ENCODE measurements at regions not wholly inside any gene's neighbourhood (a gene's known extent, or its start where the extent isn't known, plus 50 kb on each side); places are given as distances from the start of the nearest gene placed in this dataset.

GRCh38 chr1:177811429-177811828, 158.4 kb downstream of the SEC16B start:
- Histone ChIP-seq H3K4me2 (ENCODE audit: low read length) (no peak overlapping the region), H4K20me1 (ENCODE audit: insufficient read depth, low read length) (no peaks in the 10 kb centered on the region), H3K36me3 (ENCODE audit: insufficient read depth, low read length) (no peaks in the 10 kb centered on the region), H3K4me1 (ENCODE audit: insufficient read depth, low read length, poor library complexity, severe bottlenecking) (no peaks in the 10 kb centered on the region), H3K4me3 (ENCODE audit: low read depth, low read length, poor library complexity, severe bottlenecking) (no peak overlapping the region), H3K9me3 (ENCODE audit: low read length) (no peaks in the 10 kb centered on the region), H3K9me2 (ENCODE audit: insufficient read depth, low read length) (no peaks in the 10 kb centered on the region), H3K27ac (ENCODE audit: low read depth, low read length, poor library complexity, severe bottlenecking) (no peak overlapping the region), H2AFZ (ENCODE audit: low read length) (no peak overlapping the region), H3K79me2 (ENCODE audit: insufficient read depth, low read depth, low read length) (no peaks in the 10 kb centered on the region)
- intact Hi-C loops (cut with micrococcal nuclease; ENCODE audit: unreplicated experiment) = no loop called here
- no peak for DNase-seq (ENCODE audit: low spot score)
- ChIA-PET POLR2A (interaction anchor here (0.6 to 0.7 kb wide), 2 partner anchors 269 to 663 kb away, joined by 3 read pairs; no protein-coding TSS in a partner anchor), CTCF (ENCODE audit: unreplicated experiment) (no interaction called here)
- no TSS peak for BruUV-seq (replicated peaks)
- TF ChIP-seq EZH2phosphoT487 (IDR thresholded peaks at IDR 0.05; ENCODE audit: borderline replicate concordance, low read depth, low read length) (no peak), CTCF (conservative IDR thresholded peaks at IDR 0.05; ENCODE audit: low read length) (no peak)

GRCh38 chr1:177809819-177810218, 160.0 kb downstream of the SEC16B start:
- intact Hi-C loops (cut with micrococcal nuclease; ENCODE audit: unreplicated experiment) = no loop called here
- ChIA-PET CTCF (ENCODE audit: unreplicated experiment) (no interaction called here), POLR2A (no interaction called here)
- Histone ChIP-seq H3K36me3 (ENCODE audit: insufficient read depth, low read length) (no peaks in the 10 kb centered on the region), H3K27ac (ENCODE audit: low read depth, low read length, poor library complexity, severe bottlenecking) (no peak overlapping the region), H3K4me1 (ENCODE audit: insufficient read depth, low read length, poor library complexity, severe bottlenecking) (no peaks in the 10 kb centered on the region), H4K20me1 (ENCODE audit: insufficient read depth, low read length) (no peaks in the 10 kb centered on the region), H3K4me3 (ENCODE audit: low read depth, low read length, poor library complexity, severe bottlenecking) (no peak overlapping the region), H3K9me3 (ENCODE audit: low read length) (no peaks in the 10 kb centered on the region), H3K9me2 (ENCODE audit: insufficient read depth, low read length) (no peaks in the 10 kb centered on the region), H3K79me2 (ENCODE audit: insufficient read depth, low read depth, low read length) (no peaks in the 10 kb centered on the region), H2AFZ (ENCODE audit: low read length) (no peak overlapping the region), H3K4me2 (ENCODE audit: low read length) (no peak overlapping the region)
- BruUV-seq (replicated peaks) = no TSS peak
- TF ChIP-seq CTCF (conservative IDR thresholded peaks at IDR 0.05; ENCODE audit: low read length) (no peak), EZH2phosphoT487 (IDR thresholded peaks at IDR 0.05; ENCODE audit: borderline replicate concordance, low read depth, low read length) (no peak)
- DNase-seq (ENCODE audit: low spot score) = no peak

DNA sequence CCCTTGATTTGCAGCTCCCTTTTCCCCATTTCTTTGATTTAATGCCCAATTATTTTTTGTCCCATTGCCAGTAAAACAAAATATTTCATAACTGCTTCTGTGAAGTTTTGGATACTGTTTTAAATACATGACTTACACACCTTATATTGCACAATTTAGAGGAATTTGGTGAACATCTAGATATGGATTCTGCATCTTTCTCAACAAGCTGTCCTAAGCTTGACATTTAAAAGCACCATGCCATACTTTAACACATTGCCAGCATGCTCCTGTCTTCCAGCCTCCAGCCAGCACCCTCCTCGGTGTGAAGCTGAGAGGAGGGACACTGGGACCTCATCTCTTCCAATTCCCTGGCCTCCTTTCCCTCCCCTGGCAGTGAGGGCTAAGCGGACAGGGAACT, 167.6 kb downstream of the SEC16B start:
- Histone ChIP-seq H3K4me2 (ENCODE audit: low read length) (no peak overlapping the region), H3K4me3 (ENCODE audit: low read depth, low read length, poor library complexity, severe bottlenecking) (no peak overlapping the region), H3K79me2 (ENCODE audit: insufficient read depth, low read depth, low read length) (no peaks in the 10 kb centered on the region), H3K4me1 (ENCODE audit: insufficient read depth, low read length, poor library complexity, severe bottlenecking) (no peaks in the 10 kb centered on the region), H3K9me3 (ENCODE audit: low read length) (no peaks in the 10 kb centered on the region), H2AFZ (ENCODE audit: low read length) (no peak overlapping the region), H3K9me2 (ENCODE audit: insufficient read depth, low read length) (no peaks in the 10 kb centered on the region), H4K20me1 (ENCODE audit: insufficient read depth, low read length) (no peaks in the 10 kb centered on the region), H3K27ac (ENCODE audit: low read depth, low read length, poor library complexity, severe bottlenecking) (no peak overlapping the region), H3K36me3 (ENCODE audit: insufficient read depth, low read length) (no peaks in the 10 kb centered on the region)
- DNase-seq (ENCODE audit: low spot score) = no peak
- intact Hi-C loops (cut with micrococcal nuclease; ENCODE audit: unreplicated experiment) = no loop called here
- ChIA-PET CTCF (ENCODE audit: unreplicated experiment) (no interaction called here), POLR2A (no interaction called here)
- BruUV-seq (replicated peaks) = no TSS peak
- TF ChIP-seq EZH2phosphoT487 (IDR thresholded peaks at IDR 0.05; ENCODE audit: borderline replicate concordance, low read depth, low read length) (no peak), CTCF (conservative IDR thresholded peaks at IDR 0.05; ENCODE audit: low read length) (no peak)

Measured in OCI-LY7 (cell line).